A673 (cell line): ENCODE measurements at regions not wholly inside any gene's neighbourhood (a gene's known extent, or its start where the extent isn't known, plus 50 kb on each side); places are given as distances from the start of the nearest gene placed in this dataset.

Experiments used
- BruUV-seq: library from RNA; stranded (reverse); fragments of 400-500 nt; replicated peaks from 2 replicates; lab custom pipeline; 2021; lab: Mats Ljungman, UMichigan
- CTCF ChIA-PET: fragments of 300-600 bp; sonication (Branson Sonifier 250); formaldehyde crosslinking; loops from one replicate; lab custom pipeline; 2022; ENCODE audit warnings: antibody characterized with exemption; lab: Charles Lee
- POLR2A ChIA-PET: fragments of 300-600 bp; sonication (Branson Sonifier 250); formaldehyde crosslinking; loops from one replicate; lab custom pipeline; 2022; ENCODE audit warnings: antibody characterized with exemption; ENCODE audit not compliant: low non-redundant PET; lab: Charles Lee
- DNase-seq: peaks from one replicate; pipeline ENCODE4 v3.0.0-alpha.2; 2015; ENCODE audit warnings: low spot score
- H3K27ac ChIP-seq: fragments of 200-600 bp; sonication (generic); 2 replicates; pipeline ENCODE4 v1.5.1; 2016; ENCODE audit warnings: mixed run types, low read depth, mild to moderate bottlenecking, mixed read lengths, antibody characterized with exemption, low read length; ENCODE audit not compliant: poor library complexity, severe bottlenecking
- H3K27me3 ChIP-seq: fragments of 200-600 bp; sonication (generic); replicated peaks from 2 replicates; pipeline ENCODE4 v1.6.1; 2017; ENCODE audit warnings: mixed run types, low read depth, mild to moderate bottlenecking, mixed read lengths, antibody characterized with exemption, low read length; ENCODE audit not compliant: insufficient read depth, poor library complexity
- H3K36me3 ChIP-seq: fragments of 200-600 bp; sonication (generic); 2 replicates; pipeline ENCODE4 v1.6.1; 2016; ENCODE audit warnings: mixed run types, mild to moderate bottlenecking, mixed read lengths, antibody characterized with exemption, low read length; ENCODE audit not compliant: insufficient read depth, poor library complexity, severe bottlenecking
- H3K4me1 ChIP-seq: fragments of 200-600 bp; sonication (generic); 2 replicates; pipeline ENCODE4 v1.6.1; 2017; ENCODE audit warnings: mixed run types, mild to moderate bottlenecking, mixed read lengths, antibody characterized with exemption, low read length; ENCODE audit not compliant: insufficient read depth, poor library complexity, severe bottlenecking
- H3K4me3 ChIP-seq: fragments of 200-600 bp; sonication (generic); 2 replicates; pipeline ENCODE4 v1.5.1; 2016; ENCODE audit warnings: low read depth, mixed run types, mild to moderate bottlenecking, mixed read lengths, low read length; ENCODE audit not compliant: poor library complexity, severe bottlenecking
- H3K9me3 ChIP-seq: fragments of 200-600 bp; sonication (generic); 2 replicates; pipeline ENCODE4 v1.6.1; 2016; ENCODE audit warnings: mixed run types, low read depth, mild to moderate bottlenecking, mixed read lengths, antibody characterized with exemption, low read length; ENCODE audit not compliant: poor library complexity, severe bottlenecking
- CTCF ChIP-seq: fragments of 300-800, 200-600 bp; sonication (generic); conservative IDR thresholded peaks from 2 replicates; pipeline ENCODE4 v1.5.1; 2017; ENCODE audit warnings: low read depth, mild to moderate bottlenecking, antibody characterized with exemption, low read length, moderate library complexity, mixed read lengths
- EZH2 ChIP-seq: fragments of 200-600 bp; sonication (generic); IDR thresholded peaks from 2 replicates; pipeline ENCODE4 v1.6.1; 2017; ENCODE audit warnings: borderline replicate concordance, low read depth, mild to moderate bottlenecking, mixed read lengths, antibody characterized with exemption, low read length; ENCODE audit not compliant: poor library complexity, severe bottlenecking
- intact Hi-C: fragments of 100-400 bp; cut with micrococcal nuclease; formaldehyde crosslinking; loops from one replicate; pipeline ENCODE4 v1.10.0; 2022; ENCODE audit not compliant: unreplicated experiment

GRCh38 chr1:228546541-228547463, 59.6 kb downstream of the RNF187 start:
- Histone ChIP-seq H3K9me3 (no peaks in the 10 kb centered on the region), H3K36me3 (no peaks in the 10 kb centered on the region), H3K4me1 (no peaks in the 10 kb centered on the region), H3K4me3 (no peak overlapping the region), H3K27me3 (no peaks in the 10 kb centered on the region), H3K27ac (no peak overlapping the region)
- POLR2A ChIA-PET, result no interaction called here
- TF ChIP-seq EZH2 (no peak), CTCF (no peak)
- DNase-seq, result no peak
- intact Hi-C loops, result no loop called here
- no TSS peak for BruUV-seq
- CTCF ChIA-PET, result no interaction called here

- Histone ChIP-seq H3K4me1 (no peaks in the 10 kb centered on the region), H3K4me3 (no peak overlapping the region), H3K27ac (no peak overlapping the region), H3K27me3 (peaks cover under 1% of the 10 kb centered on the region), H3K36me3 (no peaks in the 10 kb centered on the region), H3K9me3 (no peaks in the 10 kb centered on the region)
- ChIA-PET CTCF (no interaction called here), POLR2A (no interaction called here)
- no TSS peak for BruUV-seq
- TF ChIP-seq EZH2, result no peak
- TF ChIP-seq CTCF, result no peak
- DNase-seq, result no peak
- intact Hi-C loops, result no loop called here
Observed at GRCh38 chr1:228547464-228547792, 60.2 kb downstream of the RNF187 start.

GRCh38 chr1:228548788-228549187, 61.6 kb downstream of the RNF187 start:
- no peak overlapping the region for H3K27ac ChIP-seq
- ChIA-PET POLR2A (no interaction called here), CTCF (no interaction called here)
- no peak overlapping the region for H3K4me3 ChIP-seq
- H3K9me3 ChIP-seq, result no peaks in the 10 kb centered on the region
- BruUV-seq, result no TSS peak
- H3K27me3 ChIP-seq, result peaks cover 9% of the 10 kb centered on the region
- no peak for DNase-seq
- H3K4me1 ChIP-seq, result no peaks in the 10 kb centered on the region
- intact Hi-C loops, result no loop called here
- H3K36me3 ChIP-seq, result no peaks in the 10 kb centered on the region
- TF ChIP-seq CTCF (no peak), EZH2 (no peak)
